GM13976 (cell line): ENCODE measurements at regions not wholly inside any gene's neighbourhood (a gene's known extent, or its start where the extent isn't known, plus 50 kb on each side); places are given as distances from the start of the nearest gene placed in this dataset.
"Not testable (repeated sequence)": the region's sequence is repeated elsewhere in the genome, so short reads cannot be mapped to it uniquely, and the experiment has no call there.

Experiments
- DNase-seq: peaks from one replicate; pipeline ENCODE4 v3.0.0; 2012; ENCODE audit warnings: low spot score
- in situ Hi-C: fragments of 300-500 bp; cut with MboI; formaldehyde crosslinking; loops from one replicate; pipeline ENCODE4 v1.12.0; 2022; ENCODE audit warnings: low sequenced_read_pairs, mixed read lengths, inconsistent platforms; ENCODE audit not compliant: unreplicated experiment
- TF ChIP-seq, protein P1 (sequence below): IDR thresholded peaks from 2 replicates; pipeline ENCODE4 v1.5.1; 2012; ENCODE audit warnings: borderline replicate concordance, mild to moderate bottlenecking; ENCODE audit not compliant: insufficient read depth; ENCODE audit errors: extremely low read depth, missing control alignments, control extremely low read depth

DNA sequence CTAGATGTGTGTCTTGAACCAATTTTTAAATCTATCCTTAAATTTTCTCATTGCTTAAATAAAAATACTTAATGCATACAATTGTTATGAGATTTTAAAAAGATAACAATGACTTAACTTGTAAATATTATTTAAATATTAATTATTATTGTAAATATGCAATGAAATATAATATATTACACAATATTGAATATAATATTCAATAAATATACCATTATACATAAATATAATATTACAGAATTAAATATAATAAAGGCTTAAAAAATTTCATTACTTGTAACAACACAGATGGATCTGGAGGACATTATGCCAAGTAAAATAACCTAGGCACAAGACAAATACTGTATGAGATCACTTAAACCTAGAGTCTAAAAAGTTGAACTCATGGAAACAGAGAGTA, 1532.3 kb downstream of the PCDH9 start:
- in situ Hi-C loops, result no loop called here
- TF ChIP-seq, protein P1, sequence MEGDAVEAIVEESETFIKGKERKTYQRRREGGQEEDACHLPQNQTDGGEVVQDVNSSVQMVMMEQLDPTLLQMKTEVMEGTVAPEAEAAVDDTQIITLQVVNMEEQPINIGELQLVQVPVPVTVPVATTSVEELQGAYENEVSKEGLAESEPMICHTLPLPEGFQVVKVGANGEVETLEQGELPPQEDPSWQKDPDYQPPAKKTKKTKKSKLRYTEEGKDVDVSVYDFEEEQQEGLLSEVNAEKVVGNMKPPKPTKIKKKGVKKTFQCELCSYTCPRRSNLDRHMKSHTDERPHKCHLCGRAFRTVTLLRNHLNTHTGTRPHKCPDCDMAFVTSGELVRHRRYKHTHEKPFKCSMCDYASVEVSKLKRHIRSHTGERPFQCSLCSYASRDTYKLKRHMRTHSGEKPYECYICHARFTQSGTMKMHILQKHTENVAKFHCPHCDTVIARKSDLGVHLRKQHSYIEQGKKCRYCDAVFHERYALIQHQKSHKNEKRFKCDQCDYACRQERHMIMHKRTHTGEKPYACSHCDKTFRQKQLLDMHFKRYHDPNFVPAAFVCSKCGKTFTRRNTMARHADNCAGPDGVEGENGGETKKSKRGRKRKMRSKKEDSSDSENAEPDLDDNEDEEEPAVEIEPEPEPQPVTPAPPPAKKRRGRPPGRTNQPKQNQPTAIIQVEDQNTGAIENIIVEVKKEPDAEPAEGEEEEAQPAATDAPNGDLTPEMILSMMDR, result no peak
- DNase-seq, result no peak

DNA sequence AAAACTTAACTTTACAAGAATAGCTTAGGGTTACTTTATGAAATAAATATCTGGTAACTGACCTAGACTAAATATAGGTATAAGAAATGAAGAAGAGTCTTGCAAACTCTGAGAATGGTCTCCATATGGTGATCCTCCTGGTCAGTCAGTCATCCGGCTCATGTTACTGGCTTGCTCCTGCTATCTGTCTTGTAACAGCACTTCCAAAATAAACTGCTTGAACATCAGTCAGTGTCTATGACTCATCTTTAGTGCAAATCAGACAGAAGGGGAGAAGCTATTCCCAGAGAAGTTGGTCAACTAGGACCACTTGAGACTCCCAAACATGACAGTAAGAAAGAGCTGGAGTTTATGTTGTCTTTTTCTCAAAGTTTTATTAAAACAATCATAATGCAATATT, 1550.9 kb downstream of the PCDH9 start:
- in situ Hi-C loops, result no loop called here
- TF ChIP-seq, protein P1, result no peak
- DNase-seq, result no peak

DNA sequence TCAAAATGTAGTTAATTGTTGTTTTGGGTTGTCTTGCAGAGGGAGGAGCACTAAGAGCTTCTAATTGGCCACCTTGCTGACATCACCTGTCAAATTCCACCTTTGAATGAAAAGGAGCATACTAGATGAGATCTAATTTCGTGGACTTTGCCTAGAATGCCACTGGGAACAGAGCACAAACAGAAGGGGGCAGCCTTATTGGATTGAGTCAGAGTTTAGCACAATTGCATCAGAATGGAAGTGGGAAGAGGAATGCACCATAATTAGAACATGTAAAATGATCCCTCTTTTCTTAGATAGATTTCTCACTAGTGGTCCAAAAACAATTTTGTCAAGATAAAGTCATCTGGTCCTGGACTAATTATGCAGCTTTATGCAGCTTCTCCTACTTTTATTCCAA, 1552.2 kb downstream of the PCDH9 start:
- no peak for DNase-seq
- in situ Hi-C loops, result no loop called here

DNA sequence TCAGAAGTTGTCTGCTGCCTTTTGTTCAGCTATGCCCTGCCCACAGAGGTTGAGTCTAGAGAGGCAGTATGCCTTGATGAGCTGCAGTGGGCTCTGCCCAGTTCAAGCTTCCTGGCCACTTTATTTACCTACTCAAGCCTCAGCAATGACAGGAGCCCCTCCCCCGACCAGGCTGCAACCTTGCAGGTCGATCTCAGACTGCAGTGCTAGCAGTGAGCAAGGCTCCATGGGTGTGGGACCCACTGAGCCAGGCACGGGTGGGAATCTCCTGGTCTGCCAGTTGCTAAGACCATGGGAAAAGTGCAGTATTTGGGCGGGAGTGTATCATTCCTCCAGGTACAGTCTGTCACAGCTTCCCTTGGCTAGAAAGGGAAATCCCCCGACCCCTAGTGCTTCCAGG, 1554.8 kb downstream of the PCDH9 start:
- in situ Hi-C loops, DNase-seq: not testable (repeated sequence)

More for the DNA sequence above, 1552.2 kb downstream of the PCDH9 start:
- TF ChIP-seq, protein P1, result no peak

DNA sequence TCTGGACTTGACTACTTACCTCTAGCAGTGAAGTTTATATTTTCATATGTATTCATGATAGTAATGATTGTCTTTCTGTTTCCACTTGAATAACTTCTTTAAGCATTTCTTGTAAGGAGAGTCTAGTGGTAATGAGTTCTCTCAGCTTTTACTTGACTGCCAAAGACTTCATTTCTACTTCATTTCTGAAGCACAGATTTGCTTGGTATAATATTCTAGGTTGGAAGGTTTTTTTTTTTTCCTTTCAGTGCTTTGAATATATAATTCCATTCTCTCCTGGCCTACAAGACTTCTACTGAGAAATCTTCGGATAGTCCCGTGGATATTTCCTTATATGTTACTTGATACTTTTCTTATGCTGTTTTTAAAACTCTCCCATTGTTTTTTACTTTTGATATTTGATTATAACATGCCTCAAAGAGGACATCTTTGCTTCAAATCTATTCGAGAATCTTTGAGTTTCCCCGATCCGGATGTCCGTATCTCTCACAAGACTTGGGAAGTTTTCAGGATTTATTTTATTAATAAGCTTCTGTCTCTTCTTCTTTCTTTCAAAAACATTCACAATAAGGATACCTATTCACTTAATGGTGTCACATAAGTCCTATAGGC, 1560.0 kb downstream of the PCDH9 start:
- in situ Hi-C loops, result no loop called here

DNA sequence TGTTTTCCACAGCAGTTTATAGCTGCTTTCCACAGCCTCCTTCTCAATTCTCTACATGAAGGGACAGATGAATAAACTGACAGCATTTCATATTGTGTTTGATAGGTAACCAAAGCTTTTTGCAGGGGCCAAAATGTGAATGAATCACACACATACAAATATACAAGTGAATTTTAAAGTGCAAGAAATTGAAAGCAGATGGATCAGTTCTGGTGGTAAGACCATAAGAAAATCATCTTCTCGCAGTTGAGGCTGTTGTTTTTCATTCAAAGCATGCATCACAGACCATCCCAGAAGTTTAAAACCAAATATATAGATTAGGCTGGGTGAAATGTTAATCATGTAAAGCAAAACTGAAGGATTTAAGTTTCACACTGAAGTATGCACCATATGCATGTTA, 1569.4 kb downstream of the PCDH9 start:
- in situ Hi-C loops, result no loop called here
- TF ChIP-seq, protein P1, result no peak
- DNase-seq, result no peak

More for the DNA sequence above, 1560.0 kb downstream of the PCDH9 start:
- DNase-seq, result no peak
- TF ChIP-seq, protein P1, result no peak

DNA sequence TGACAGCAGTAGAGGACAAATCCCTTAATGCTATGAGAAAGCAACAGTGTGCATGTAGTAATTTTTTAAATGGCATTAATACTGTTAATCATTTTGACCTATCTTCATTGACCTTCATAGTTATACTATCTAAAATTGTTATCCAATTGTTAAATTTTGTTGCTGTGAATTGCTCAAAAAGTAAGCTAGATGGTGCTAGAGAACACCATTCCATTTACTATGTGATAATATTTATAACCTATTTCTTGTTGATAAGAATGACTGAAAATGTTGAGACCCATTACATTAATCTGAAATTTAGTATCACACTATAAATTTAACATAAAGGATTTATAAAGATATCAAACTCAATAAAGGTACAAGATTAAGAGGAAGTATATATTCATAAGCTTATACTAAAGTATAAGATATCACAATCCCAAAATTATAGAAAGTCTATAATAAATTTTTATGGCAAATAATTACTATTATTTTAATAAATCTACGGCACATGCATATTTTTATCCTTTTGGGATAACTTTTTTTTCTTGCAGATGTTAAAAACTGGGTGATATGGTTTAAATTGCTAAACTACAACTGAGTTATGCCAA, 1573.3 kb downstream of the PCDH9 start:
- in situ Hi-C loops, result no loop called here
- no peak for DNase-seq
- TF ChIP-seq, protein P1, result no peak
